NCI-H524 treated with DMSO at 0.1 percent for 48 hours (cell line): ENCODE measurements at regions not wholly inside any gene's neighbourhood (a gene's known extent, or its start where the extent isn't known, plus 50 kb on each side); places are given as distances from the start of the nearest gene placed in this dataset.

Source experiments
- DNase-seq: peaks from one replicate; lab custom pipeline; 2025; lab: John Stamatoyannopoulos, UW

DNA sequence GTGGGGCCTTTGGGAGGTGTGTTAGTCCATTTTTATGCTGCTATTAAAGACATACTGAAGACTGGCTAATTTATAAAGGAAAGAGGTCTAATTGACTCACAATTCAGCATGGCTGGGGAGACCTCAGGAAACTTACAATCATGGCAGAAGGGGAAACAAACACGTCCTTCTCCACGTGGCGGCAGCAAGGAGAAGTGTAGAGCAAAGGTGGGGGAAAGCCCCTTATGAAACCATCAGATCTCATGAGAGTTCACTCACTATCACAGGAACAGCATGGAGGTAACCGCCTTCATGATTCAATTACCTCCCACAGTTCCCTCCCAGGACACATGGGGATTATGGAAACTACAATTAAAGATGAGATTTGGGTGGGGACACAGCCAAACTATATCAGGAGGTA is 187.1 kb upstream of the OSR1 start:
- DNase-seq: no peak

DNA sequence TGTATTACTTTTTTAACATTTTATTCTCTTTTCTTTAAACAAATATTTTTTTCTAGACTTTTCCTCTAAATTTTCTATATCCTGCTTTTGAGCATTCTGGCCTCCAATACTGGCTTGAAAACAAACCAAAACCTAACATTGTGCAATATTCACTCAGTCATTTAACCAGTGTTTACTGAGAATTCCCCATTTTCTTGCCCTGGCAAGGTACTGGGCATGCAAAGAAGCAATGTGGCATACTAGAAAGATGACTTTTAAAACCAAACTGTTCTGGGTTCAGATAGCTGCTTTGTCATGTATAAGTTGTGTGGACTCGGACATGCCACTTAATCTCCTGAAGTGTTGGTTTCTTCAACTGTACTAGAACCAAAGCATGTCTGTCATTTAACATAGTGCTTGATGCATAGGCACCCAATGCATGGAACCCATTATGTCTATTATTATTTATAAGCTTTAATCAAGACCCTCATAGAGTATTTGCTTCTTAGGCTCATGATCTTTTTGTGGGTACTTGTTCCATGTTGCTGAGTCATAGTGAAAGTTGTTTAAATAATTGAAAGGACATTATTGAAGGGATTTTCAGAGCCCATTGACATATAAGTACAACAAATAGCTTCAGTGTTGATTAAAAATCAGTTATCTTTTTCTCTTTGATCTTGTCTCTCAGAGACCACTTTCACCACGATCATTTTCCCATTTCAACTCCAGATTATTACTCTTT is 185.4 kb upstream of the OSR1 start:
- DNase-seq: no peak

DNA sequence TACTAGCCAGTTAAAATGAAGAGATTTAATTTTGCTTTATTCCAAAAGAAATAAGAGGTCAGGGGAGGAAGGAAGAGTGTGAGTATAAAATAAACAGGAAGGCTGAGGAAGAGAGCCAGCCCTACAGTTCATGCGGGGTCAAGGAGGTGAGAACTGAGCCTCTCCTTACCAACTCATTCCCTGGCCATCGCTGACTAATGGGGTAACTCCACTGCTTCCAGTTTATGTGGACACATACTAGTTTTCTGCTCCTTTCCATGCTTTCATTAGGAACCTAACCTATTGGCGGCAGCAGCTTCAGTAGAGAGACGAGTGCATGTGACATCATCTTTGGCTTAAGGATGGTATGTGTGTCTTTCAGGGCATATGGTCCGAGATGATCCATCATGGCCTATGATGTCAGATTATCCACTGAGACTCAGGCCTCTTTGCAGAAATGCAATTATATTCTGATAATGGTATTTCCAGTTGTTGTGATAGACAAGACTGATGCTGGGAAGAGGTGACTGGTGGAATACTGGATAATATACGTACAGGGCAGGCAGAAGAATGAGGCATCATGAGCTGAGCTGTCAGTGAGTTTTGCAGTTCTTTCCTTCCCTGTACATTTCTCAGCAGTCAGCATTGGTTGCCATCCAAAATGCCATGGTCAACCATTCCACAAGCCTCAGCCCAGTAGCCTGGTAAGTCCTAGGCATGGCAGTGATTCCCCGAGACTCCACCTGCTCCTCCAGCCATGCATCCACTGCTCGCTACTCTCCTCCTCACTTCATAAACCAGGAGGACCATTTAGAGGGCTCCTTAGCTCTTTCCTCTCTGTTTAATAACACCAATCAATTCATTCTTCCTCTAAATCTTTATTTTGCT is 184.6 kb upstream of the OSR1 start:
- DNase-seq: no peak

DNA sequence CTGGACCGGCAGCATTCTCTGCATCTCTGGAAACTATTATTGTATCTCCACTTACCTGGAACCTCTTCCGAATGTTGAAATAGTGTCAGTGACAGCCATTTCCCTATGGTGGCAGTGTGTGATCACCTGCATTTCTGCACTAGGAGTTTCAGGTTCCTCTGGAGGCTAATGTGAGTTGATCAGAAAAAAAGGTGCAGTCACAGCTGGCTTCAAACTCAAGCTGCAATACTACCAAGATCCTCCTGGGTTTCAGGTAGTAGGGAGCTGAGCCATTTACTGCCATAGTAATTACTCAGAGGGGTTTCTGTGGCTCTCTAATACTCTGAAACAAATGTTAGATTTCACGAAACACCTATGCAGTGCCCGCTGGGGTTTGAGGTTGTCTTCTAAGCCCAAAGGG is 183.5 kb upstream of the OSR1 start:
- DNase-seq: no peak

DNA sequence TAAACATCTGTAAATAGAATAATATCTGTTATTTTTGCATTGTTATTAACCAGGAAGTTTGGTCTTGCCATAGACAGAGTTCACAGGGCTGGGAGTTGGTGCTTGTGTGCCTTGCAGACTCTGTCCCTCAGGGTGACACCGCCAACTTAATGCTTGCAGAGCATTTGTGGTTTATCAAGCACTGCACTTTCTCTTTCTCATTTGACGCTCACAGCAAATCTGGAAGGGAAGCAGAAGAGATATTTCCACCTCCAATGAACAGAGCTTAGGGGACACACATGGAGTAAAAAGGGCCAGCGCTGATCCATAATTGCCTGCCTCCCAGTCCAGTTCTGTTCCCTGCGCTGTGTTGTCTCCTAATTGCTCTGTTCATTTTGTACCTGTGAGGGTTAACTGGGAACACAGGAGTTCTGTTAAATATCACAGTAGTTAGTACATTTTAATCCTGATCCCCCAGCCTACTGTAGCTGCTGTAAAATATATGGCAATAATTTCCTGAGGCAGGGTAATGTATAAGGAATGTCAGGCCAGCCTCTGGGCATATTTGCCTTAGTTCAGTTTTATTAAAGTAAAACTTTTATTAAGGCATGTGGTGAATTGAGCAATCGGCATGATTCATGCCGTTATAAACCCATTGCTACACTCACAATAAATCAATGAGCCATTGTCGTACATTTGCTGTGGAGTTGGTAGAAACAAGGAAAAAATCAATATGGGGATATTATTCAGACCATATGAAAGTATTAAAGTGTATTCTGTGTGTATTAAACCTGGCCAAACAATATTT is 182.5 kb upstream of the OSR1 start:
- no peak for DNase-seq

DNA sequence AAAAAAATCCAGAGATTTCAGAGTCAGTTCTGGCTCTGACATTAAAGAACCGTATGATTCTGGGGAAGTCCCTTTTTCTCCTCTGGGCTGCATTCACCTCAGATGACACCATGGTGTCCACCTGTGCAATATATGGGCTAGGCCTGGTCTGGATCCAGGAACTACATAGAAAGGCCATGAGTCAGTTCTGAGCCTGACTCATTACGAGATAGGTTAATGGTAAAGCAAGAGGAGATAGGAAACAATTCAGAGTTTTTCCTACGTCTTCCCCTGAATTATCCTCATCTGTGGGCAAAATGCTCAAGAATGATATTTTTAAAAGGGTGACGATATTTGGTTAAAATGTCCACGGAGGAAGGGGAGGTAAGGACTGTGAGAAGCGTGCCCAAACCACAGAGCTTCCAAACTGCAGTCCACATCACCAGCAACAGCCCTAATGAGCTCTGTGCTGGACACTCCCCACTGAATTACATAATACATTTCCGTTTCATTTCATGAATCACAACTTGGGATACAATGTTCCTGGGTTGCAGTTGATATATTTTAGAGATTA is 180.1 kb upstream of the OSR1 start:
- DNase-seq: no peak

DNA sequence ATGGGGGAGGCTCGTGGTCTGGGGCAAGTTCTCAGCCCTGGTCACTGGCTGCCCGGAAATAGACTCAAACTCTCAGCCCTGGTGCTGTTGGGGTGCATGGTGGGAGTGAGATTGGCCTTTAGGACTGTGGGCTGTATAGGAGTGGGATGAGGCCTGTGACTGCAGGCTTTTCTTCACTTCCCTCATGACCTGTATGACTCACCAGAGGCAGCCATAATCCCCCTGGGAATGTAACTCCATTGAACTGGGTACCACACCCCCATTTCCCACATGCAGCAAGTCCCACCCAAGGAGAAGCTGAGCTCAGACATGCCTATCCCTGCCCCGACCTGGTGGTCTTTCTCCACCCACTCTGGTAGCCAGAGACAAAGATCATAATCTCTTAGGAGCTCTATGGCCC is 177.7 kb upstream of the OSR1 start:
- no peak for DNase-seq

DNA sequence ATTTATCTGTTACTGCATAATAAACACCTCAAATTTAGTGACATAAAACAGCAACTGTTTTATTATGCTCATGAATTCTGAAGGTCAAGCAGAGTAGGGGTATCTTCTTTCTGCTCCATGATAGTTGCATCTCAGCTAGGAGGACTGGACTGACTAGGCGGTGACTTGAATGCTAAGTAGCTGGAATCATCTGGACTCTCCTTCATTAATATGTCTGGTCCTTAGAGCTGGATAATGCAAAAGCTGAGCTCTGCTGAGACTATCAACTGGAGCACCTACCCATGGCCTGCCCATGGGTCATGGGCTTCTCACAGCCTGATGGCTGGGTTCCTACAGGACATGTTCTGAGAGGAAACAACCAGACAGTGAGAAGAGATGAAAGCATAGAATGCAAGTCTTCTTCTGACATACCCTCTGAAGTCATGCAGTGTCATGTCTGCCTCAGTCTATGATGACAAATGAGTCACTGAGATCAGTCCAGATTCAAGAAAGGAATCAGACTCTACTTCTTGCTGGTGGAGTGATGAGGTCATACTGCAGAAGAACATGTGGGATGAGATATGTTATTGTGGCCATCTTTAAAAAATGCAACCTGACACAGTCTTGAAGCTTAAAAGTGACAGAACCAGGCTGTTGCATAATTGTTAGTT is 174.2 kb upstream of the OSR1 start:
- DNase-seq: no peak

DNA sequence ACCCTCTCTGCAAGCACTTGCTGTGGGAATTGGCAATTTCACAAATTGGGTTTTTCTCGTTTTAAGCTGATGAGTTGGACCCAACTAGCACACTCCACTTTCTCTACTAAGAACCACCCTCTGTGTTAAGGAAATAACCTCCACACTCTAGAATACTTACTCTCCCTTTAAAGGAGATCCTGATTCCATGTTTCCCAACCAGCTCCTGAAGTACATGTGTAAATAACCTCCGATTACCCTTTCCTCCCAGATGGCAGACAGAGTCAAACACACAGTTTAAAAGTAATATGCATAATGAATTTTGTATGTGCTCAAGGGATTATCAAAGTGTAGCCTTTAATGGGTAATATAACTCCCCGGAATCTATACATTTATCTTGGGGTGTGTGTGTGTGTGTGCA is 171.3 kb upstream of the OSR1 start:
- DNase-seq: no peak

DNA sequence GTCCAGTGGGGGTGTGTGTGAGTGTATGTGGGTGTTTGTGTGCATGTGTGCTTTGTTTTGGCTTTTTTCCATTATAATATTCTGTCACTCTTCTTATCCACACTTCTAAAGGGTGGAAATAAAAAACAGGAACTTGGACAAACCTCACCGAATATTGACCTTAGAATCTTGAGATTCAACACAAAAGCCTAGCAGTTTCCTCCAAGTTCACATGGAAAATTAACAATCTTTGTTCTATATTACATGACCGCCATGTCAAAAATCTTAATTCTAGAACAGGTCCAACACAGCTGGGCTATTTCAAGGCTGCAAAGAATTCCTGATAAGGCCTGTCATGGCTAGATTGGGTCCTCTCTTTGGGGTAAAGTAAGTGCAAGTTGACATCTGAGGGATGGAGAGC is 169.3 kb upstream of the OSR1 start:
- DNase-seq: no peak

DNA sequence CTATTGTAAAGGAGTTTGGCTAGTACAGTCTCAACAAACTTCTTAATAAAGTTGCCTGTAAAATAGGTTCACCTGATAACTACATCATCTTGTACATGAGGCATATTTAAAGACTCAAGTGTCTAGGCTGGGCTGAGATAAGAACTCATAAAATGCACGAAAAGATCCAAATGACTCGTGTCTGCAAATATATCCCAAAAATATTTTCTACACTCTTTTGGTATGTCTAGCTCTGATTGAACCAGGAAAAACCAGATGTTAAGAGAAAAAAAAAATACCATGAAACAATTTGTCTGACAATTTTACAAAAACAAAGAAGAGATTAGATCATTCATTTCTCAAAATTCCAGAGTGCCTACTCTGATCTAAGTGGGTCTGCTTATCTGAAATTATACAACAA is 166.9 kb upstream of the OSR1 start:
- no peak for DNase-seq

DNA sequence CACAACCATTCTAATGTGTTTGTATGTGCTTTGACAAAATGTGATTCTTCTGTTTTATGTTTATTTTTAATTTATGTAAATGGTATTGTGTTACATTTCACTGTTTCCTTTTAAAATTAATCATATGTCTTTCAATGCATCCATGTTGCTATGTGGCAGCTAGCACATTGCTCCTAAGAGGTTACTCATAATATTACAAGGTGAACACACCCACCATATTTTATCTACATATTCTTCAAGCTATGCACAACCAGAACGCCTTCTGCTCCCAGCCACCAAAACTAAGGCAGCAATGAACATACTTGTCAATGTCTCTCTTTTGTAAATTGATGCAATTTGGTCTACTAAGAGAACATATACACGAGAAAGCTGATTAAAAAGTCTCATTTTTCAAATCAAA is 160.6 kb upstream of the OSR1 start:
- no peak for DNase-seq

DNA sequence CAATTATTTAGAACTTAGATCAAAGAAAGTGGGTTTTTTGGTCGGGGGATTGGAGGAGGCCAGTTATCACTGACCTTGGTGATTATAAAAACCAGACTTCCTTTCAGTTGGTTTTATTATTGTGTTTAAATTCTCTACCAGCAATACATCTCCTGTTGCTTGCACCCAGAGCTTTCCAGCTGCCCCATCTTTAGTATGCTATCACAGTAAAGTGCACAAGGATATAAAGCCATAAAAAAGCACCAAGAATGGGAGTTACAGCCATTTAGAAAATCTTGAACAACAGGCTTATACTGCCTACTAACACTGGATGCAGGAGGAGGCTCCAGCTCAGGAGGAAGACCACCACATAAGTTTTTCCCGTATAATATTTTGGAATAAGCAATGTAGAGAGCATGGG is 148.7 kb upstream of the OSR1 start:
- DNase-seq: no peak

DNA sequence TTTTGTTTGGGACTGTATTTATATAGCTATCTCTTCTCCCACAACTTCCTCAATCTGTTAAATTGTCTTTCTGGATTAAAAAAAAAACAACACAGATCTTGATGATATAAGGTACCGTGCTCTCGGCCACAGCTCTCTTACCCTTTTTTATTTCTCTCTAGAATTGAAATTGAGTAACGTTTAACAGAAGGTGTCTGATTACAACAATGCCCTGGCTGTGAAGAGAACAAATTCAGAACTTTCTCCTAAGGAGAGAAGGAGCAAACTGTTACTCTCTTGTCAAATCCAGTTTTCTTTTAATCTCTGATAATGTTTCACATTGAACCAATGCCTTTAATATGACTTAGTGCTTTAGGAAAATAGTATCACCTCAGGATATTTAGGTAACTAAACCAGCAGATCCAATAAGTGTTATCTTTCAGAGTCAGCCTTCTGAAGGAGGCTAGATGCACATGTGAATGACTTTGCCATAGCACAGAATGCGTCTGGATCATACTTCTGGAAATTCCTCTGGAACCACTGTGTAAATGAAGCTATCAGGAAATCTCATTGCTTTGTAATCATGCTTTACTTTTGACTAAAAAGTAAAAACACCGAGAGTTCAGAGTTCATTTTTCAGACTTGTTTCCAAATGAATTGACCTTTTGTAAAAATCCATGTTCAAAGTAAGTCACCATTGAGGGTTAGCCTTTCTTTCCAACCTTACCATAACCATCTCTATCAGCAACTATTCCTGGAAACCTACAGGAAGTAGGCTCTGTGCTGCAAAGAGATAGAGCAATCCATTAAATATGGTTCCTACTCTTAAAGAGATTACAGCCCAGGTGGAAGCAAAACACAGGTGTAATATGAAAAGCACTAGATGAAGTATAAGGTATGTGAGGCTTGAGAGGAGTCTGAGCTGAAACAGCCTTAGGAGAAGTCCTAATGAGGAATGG is 147.0 kb upstream of the OSR1 start:
- DNase-seq: no peak

DNA sequence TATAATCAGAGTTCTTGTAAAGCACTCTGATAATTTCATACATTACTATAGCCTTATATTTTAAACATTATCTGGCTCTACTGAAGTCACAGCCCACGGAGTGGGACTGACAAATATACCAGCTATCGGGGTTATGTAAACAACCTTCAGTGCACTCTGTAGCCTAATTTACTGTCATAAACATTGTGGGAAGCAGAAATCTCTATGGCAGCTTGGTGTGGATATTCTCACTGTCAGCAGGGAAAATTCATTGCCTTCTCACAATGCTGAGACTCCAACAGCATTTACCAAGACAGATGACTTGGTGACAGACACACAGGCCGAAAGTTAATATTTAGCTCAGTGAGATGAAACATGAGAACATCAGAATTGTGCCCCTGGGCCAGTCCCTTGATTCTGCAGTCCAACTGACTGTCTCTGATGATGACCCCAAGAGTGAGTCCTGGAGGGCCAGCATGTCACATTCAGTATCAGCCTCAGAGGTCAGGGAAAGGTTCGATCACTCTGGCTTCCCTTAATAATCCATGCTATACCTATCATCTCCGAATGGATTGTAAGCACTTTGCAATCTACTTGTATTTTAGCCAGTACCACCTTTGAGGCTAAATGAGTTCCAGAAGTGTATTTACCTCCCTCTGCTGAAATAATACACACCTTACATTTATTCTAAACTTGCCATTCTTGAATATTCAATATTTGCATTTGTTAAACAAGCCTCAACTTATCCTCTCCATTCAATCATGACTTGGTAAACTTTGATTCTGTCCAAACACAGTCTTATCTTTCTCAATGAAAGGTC is 146.2 kb upstream of the OSR1 start:
- DNase-seq: no peak

DNA sequence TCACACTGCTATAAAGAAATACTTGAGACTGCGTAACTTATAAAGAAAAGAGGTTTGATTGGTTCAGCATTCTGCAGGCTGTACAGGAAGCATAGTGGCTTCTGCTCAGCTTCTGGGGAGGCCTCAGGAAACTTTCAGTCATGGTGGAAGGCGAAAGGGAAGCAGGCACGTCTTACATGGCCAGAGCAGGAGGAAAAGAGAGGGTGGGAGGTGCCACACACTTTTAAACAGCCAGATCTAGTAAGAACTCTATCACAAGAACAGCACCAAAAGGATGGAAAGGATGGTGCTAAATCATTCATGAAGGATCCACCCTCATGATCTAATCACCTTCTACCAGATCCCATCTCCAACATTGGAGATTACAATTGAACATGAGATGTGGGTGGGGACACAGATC is 145.5 kb upstream of the OSR1 start:
- no peak for DNase-seq

DNA sequence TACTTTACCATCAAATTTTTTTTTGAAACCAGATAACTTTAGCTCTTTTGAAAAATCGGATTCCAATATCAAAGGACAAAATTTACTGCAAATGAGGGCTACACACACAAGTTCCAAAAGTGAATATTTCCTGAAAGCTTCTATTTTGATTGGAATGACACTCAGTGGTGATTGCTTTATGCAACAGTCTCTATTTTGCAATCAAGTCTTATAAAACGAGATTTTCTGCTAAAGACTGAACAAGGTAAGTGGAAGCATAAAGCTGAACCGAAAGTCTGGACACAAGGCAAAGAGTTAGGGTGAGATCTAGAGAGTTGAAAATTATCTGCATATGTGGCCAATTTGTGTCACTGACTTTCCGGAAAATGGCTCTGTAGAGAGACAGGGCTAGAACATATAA is 145.0 kb upstream of the OSR1 start:
- no peak for DNase-seq

DNA sequence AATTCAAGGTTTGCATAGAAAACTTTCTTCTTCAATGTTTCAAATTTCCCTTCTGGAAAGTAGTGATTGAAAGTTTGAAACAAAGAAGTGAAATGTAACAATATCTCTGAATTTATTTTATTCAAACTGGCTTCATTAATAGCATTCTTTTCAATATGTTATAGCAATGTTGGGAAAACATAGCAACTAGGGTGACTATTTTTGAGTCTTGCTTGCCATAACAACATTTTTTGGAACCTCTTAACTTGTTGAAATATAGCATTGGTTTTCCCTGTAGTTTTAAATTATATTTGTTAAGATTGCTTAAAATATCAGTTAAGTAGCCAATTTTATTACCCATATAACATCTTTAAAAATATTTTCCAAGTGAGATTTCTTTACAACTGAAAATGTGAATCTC is 141.7 kb upstream of the OSR1 start:
- no peak for DNase-seq

DNA sequence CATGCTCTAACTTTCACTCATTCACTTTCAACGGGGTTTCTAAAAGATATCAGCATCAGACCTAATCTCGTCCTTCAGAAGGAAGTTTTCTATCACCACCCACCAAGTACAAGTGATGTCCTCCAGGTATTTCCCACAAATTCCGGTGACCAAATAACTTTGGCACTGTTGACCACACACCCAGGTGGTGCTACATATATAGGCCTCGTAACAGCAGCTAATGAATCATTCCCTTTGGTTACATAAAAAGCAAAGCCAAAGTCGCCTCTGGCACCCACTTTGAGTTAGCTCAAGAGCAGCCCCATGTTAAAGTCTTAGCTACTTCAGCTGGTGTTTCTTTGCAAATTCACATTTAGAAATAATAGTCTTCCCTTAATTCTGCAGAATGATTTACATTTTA is 138.2 kb upstream of the OSR1 start:
- no peak for DNase-seq

DNA sequence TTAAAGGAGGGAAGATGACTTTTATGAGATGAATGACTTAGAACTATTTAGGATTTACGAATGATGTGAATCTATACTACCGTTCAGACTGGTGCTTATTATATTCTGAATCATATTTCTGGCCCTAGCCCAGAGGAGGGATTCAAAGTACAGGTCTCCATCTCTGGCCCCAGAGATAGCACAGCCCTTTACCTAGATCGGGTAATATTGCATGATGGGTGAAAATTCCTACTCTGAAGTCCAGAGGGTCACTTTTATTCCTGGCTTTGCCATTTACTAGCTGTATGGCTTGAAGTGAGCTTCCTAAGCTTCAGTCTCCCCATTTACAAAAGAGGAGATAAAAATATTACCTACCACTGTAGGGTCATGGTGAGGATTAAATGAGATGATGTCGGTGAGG is 135.8 kb upstream of the OSR1 start:
- DNase-seq: no peak
